HCT116 (cell line): ENCODE measurements at regions not wholly inside any gene's neighbourhood (a gene's known extent, or its start where the extent isn't known, plus 50 kb on each side); places are given as distances from the start of the nearest gene placed in this dataset.

Experiments used
- ATAC-seq: fragments of 200-7000 bp; cut with Tn5 transposase; 2 replicates; pipeline ENCODE4 v1.9.1; 2020; ENCODE audit warnings: mild to moderate bottlenecking, moderate library complexity
- BruUV-seq: library from RNA; stranded (reverse); fragments of 400-500 nt; replicated peaks from 2 replicates; lab custom pipeline; 2021; lab: Mats Ljungman, UMichigan
- CTCF ChIA-PET: fragments of 300-600 bp; sonication (Branson Sonifier 250); formaldehyde crosslinking; loops from one replicate; lab custom pipeline; 2021; ENCODE audit warnings: antibody characterized with exemption; lab: Charles Lee
- POLR2A ChIA-PET: fragments of 300-600, 350-600 bp; sonication (Branson Sonifier 250); formaldehyde crosslinking; loops from one replicate; lab custom pipeline; 2021; ENCODE audit warnings: antibody characterized with exemption; lab: Charles Lee
- RAD21 ChIA-PET, 2 experiments: fragments of 300-600 bp; sonication (Branson Sonifier 250); formaldehyde crosslinking; loops; one replicate each; lab custom pipeline; 2023; ENCODE audit warnings: low total read pairs in 2 of 2; ENCODE audit not compliant: uncharacterized antibody in 2 of 2, unreplicated experiment in 2 of 2, low non-redundant PET in 1 of 2; lab: Charles Lee
- DNase-seq: peaks from one replicate; pipeline ENCODE4 v3.0.0-alpha.2; 2010; ENCODE audit warnings: low read depth, low spot score
- H2AFZ ChIP-seq: fragments of 200-600 bp; shearing (Covaris generic), sonication (generic); 2 replicates; pipeline ENCODE4 v1.6.1; 2017; ENCODE audit warnings: low read depth, mixed run types, mixed read lengths, antibody characterized with exemption, low read length; ENCODE audit not compliant: poor library complexity, severe bottlenecking
- H3K27ac ChIP-seq: 2 replicates; pipeline ENCODE4 v1.5.1; 2012; ENCODE audit warnings: low read depth, low read length
- H3K27me3 ChIP-seq: fragments of 200-600 bp; sonication (generic); 2 replicates; pipeline ENCODE4 v1.6.1; 2016; ENCODE audit warnings: mixed run types, low read length, mixed read lengths; ENCODE audit not compliant: insufficient read depth
- H3K36me3 ChIP-seq, 2 experiments: fragments of 200-500 bp in 1 of 2; fragments of 200-600 bp in 1 of 2; sonication (Bioruptor generic) in 1 of 2; sonication (generic) in 1 of 2; 2 replicates each; pipeline versions ENCODE4 v1.5.1 to v1.6.1; 2014 to 2016; ENCODE audit warnings: low read length in 2 of 2, inconsistent platforms in 1 of 2, mixed read lengths in 1 of 2, mixed run types in 1 of 2; ENCODE audit not compliant: insufficient read depth in 2 of 2, control insufficient read depth in 1 of 2
- H3K4me1 ChIP-seq, 2 experiments: fragments of 200-600 bp in 1 of 2; sonication (generic) in 1 of 2; 2 replicates each; pipeline versions ENCODE4 v1.5.1 to v1.6.1; 2012 to 2017; ENCODE audit warnings: low read length in 2 of 2, inconsistent platforms in 1 of 2, mild to moderate bottlenecking in 1 of 2, mixed read lengths in 1 of 2, mixed run types in 1 of 2, moderate library complexity in 1 of 2; ENCODE audit not compliant: insufficient read depth in 2 of 2, control insufficient read depth in 1 of 2
- H3K4me2 ChIP-seq: fragments of 200-600 bp; sonication (generic); 2 replicates; pipeline ENCODE4 v1.6.1; 2017; ENCODE audit warnings: mixed run types, low read length, mixed read lengths
- H3K4me3 ChIP-seq, 2 experiments: fragments of 200-600 bp in 1 of 2; sonication (generic) in 1 of 2; replicated peaks in 1 of 2; 2 replicates each; pipeline ENCODE4 v1.5.1; 2011 to 2016; ENCODE audit warnings: low read length in 2 of 2, control low read depth in 1 of 2, low read depth in 1 of 2, mild to moderate bottlenecking in 1 of 2, mixed read lengths in 1 of 2, mixed run types in 1 of 2
- H3K79me2 ChIP-seq: fragments of 200-600 bp; sonication (generic); 2 replicates; pipeline ENCODE4 v1.6.1; 2017; ENCODE audit warnings: mild to moderate bottlenecking, mixed run types, low read length, moderate library complexity, mixed read lengths; ENCODE audit not compliant: insufficient read depth
- H3K9ac ChIP-seq: fragments of 200-600 bp; sonication (generic); 2 replicates; pipeline ENCODE4 v1.6.1; 2016; ENCODE audit warnings: low read length, mixed read lengths
- H3K9me2 ChIP-seq: fragments of 200-600 bp; sonication (generic), shearing (Covaris generic); 2 replicates; pipeline ENCODE4 v1.6.1; 2017; ENCODE audit warnings: mixed run types, mild to moderate bottlenecking, moderate library complexity; ENCODE audit not compliant: insufficient read depth
- H3K9me3 ChIP-seq, 2 experiments: fragments of 200-500 bp in 1 of 2; fragments of 200-600 bp in 1 of 2; sonication (Bioruptor generic) in 1 of 2; sonication (generic) in 1 of 2; 2 replicates each; pipeline ENCODE4 v1.6.1; 2014 to 2017; ENCODE audit warnings: low read length in 2 of 2, mixed read lengths in 2 of 2, inconsistent platforms in 1 of 2, low read depth in 1 of 2, mild to moderate bottlenecking in 1 of 2, mixed run types in 1 of 2, moderate library complexity in 1 of 2; ENCODE audit not compliant: control insufficient read depth in 1 of 2, insufficient read depth in 1 of 2
- H4K20me1 ChIP-seq: fragments of 200-600 bp; sonication (generic), shearing (Covaris generic); 2 replicates; pipeline ENCODE4 v1.6.1; 2017; ENCODE audit warnings: mixed run types, mild to moderate bottlenecking, moderate library complexity; ENCODE audit not compliant: insufficient read depth
- ATF3 ChIP-seq: IDR thresholded peaks from 2 replicates; pipeline ENCODE4 v1.6.1; 2012
- CBX3 ChIP-seq: IDR thresholded peaks from 2 replicates; pipeline ENCODE4 v1.6.1; 2012; ENCODE audit warnings: low read depth
- CEBPB ChIP-seq: IDR thresholded peaks from 2 replicates; pipeline ENCODE4 v1.6.1; 2012; ENCODE audit warnings: low read depth
- ELF1 ChIP-seq: IDR thresholded peaks from 2 replicates; pipeline ENCODE4 v1.6.1; 2012; ENCODE audit warnings: low read depth, borderline replicate concordance
- EZH2phosphoT487 ChIP-seq: fragments of 200-600 bp; IDR thresholded peaks from 2 replicates; pipeline ENCODE4 v1.6.1; 2018; ENCODE audit warnings: antibody characterized with exemption, borderline replicate concordance
- FOSL1 ChIP-seq: IDR thresholded peaks from 2 replicates; pipeline ENCODE4 v1.6.1; 2012; ENCODE audit warnings: low read depth
- JUND ChIP-seq: IDR thresholded peaks from 2 replicates; pipeline ENCODE4 v1.6.1; 2012
- POLR2A ChIP-seq: IDR thresholded peaks from 2 replicates; pipeline ENCODE4 v1.7.0; 2011; ENCODE audit warnings: borderline replicate concordance; ENCODE audit not compliant: insufficient read depth, insufficient read length; ENCODE audit errors: extremely low read depth
- POLR2AphosphoS5 ChIP-seq: IDR thresholded peaks from 2 replicates; pipeline ENCODE4 v1.6.1; 2011; ENCODE audit warnings: mild to moderate bottlenecking, low read depth, low read length, moderate library complexity
- YY1 ChIP-seq: IDR thresholded peaks from 2 replicates; pipeline ENCODE4 v1.6.1; 2011; ENCODE audit warnings: low read length, low read depth, moderate library complexity, mild to moderate bottlenecking; ENCODE audit not compliant: insufficient replicate concordance; ENCODE audit errors: extremely low read depth
- ZNF274 ChIP-seq: fragments of 200-500 bp; sonication (Bioruptor generic); IDR thresholded peaks from 2 replicates; pipeline ENCODE4 v1.6.1; 2014; ENCODE audit warnings: mild to moderate bottlenecking, low read depth, low read length, inconsistent platforms
- intact Hi-C: fragments of 100-400 bp; cut with micrococcal nuclease; formaldehyde crosslinking; loops from 2 replicates; pipeline ENCODE4 v1.10.0; 2022
- TF ChIP-seq, protein P1 (sequence below): IDR thresholded peaks from 2 replicates; pipeline ENCODE4 v1.6.1; 2012; ENCODE audit warnings: low read depth
- TF ChIP-seq, protein P2 (sequence below): IDR thresholded peaks from 2 replicates; pipeline ENCODE4 v1.6.1; 2011; ENCODE audit warnings: mild to moderate bottlenecking, low read length, moderate library complexity; ENCODE audit not compliant: insufficient replicate concordance; ENCODE audit errors: extremely low read depth

DNA sequence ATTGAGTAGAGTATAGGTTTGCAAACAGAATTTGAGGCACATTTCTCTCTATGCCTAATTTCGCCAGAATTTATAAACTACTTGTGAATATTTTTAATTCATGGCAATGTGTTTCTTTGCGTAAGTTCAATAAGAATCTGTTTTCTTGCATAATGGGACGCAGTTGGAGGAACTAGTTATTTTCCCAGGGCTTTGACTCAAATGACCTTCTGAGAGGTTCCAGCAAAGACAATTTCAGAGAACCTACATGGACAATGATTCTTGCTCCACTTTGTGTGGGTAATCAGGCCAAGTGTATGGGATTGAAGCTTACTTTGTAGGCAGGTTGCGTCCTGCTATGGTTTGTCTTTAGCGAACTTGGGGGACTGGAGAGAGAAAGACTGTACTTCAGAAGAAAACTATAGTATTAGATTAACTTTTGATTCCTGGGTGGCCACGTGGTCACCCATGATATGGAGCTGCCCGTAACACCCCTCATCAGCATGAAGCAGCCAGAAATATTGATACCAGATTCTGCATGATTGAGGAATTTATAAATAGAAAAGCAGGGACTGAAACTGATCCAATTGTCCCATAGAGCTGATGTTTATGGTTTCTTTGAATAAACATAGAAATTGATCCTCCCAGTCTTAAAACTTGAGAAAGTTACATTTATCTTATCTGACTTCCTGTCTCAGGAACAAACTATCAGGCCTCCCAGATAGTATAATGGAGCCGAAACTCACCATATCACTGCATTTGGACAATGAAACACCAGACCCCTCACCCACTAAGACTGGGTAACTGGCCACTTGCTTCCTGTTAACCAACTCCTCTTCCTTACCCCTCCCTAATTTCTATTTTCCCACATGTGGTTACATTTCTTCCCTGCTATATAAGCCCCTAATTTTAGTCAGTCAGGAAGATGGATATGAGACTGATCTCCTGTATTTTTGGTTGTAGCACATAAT, 815.3 kb upstream of the HS6ST1 start:
- no peaks in the 10 kb centered on the region for H3K9me3 ChIP-seq
- no peak overlapping the region for H3K9ac ChIP-seq
- no peaks in the 10 kb centered on the region for H3K79me2 ChIP-seq
- no peaks in the 10 kb centered on the region for H3K36me3 ChIP-seq
- intact Hi-C loops: no loop called here
- H3K27me3 ChIP-seq: peaks cover 8% of the 10 kb centered on the region; the same call in 1 of the 2 replicates
- no peak overlapping the region for H3K4me3 ChIP-seq
- ATAC-seq: no peak
- no peak for DNase-seq
- RAD21 ChIA-PET: no interaction called here
- no peak overlapping the region for H3K4me2 ChIP-seq
- no peaks in the 10 kb centered on the region for H3K9me2 ChIP-seq
- TF ChIP-seq FOSL1: no peak
- TF ChIP-seq, all 23 proteins: peak for 0
- Histone ChIP-seq H2AFZ (no peak overlapping the region), H4K20me1 (no peaks in the 10 kb centered on the region), H3K4me1 (no peaks in the 10 kb centered on the region), H3K27ac (no peak overlapping the region)
- no TSS peak for BruUV-seq
- POLR2A ChIA-PET: no interaction called here
- CTCF ChIA-PET: no interaction called here

DNA sequence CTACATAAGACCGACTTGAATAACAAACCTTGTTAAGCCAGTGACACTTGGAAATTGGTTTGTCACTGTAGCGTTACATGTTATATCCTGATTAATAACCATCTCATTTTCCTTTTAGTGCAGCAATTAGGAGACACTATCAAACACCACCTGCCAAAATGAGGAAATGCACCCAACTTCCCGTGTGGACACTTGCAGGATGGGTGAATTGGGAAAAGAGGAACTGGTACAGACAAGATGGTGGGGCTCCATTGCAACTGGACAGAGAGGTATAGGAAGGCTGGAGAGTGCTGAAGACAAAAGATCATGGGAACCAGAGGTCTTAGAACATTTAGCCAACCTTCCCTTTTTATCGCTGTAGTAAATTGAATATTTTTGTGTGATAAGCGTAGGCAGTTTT, 816.3 kb upstream of the HS6ST1 start:
- Histone ChIP-seq H3K9me3 (no peaks in the 10 kb centered on the region), H3K4me3 (no peak overlapping the region), H2AFZ (no peak overlapping the region), H3K79me2 (no peaks in the 10 kb centered on the region), H3K9ac (no peak overlapping the region), H3K36me3 (no peaks in the 10 kb centered on the region), H3K4me2 (no peak overlapping the region), H3K4me1 (no peaks in the 10 kb centered on the region), H3K27me3 (peaks cover 8% of the 10 kb centered on the region; the same call in 1 of the 2 replicates), H3K27ac (no peak overlapping the region), H3K9me2 (no peaks in the 10 kb centered on the region; the same call in 1 of the 2 replicates), H4K20me1 (no peaks in the 10 kb centered on the region)
- ATAC-seq (no peak), DNase-seq (no peak)
- CTCF ChIA-PET: no interaction called here
- POLR2A ChIA-PET: no interaction called here
- BruUV-seq: no TSS peak
- RAD21 ChIA-PET: no interaction called here
- intact Hi-C loops: no loop called here
- TF ChIP-seq, protein P1, sequence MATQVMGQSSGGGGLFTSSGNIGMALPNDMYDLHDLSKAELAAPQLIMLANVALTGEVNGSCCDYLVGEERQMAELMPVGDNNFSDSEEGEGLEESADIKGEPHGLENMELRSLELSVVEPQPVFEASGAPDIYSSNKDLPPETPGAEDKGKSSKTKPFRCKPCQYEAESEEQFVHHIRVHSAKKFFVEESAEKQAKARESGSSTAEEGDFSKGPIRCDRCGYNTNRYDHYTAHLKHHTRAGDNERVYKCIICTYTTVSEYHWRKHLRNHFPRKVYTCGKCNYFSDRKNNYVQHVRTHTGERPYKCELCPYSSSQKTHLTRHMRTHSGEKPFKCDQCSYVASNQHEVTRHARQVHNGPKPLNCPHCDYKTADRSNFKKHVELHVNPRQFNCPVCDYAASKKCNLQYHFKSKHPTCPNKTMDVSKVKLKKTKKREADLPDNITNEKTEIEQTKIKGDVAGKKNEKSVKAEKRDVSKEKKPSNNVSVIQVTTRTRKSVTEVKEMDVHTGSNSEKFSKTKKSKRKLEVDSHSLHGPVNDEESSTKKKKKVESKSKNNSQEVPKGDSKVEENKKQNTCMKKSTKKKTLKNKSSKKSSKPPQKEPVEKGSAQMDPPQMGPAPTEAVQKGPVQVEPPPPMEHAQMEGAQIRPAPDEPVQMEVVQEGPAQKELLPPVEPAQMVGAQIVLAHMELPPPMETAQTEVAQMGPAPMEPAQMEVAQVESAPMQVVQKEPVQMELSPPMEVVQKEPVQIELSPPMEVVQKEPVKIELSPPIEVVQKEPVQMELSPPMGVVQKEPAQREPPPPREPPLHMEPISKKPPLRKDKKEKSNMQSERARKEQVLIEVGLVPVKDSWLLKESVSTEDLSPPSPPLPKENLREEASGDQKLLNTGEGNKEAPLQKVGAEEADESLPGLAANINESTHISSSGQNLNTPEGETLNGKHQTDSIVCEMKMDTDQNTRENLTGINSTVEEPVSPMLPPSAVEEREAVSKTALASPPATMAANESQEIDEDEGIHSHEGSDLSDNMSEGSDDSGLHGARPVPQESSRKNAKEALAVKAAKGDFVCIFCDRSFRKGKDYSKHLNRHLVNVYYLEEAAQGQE: no peak
- no peak for TF ChIP-seq CBX3
- no peak for TF ChIP-seq EZH2phosphoT487
- no peak for TF ChIP-seq JUND
- no peak for TF ChIP-seq YY1
- TF ChIP-seq, protein P2, sequence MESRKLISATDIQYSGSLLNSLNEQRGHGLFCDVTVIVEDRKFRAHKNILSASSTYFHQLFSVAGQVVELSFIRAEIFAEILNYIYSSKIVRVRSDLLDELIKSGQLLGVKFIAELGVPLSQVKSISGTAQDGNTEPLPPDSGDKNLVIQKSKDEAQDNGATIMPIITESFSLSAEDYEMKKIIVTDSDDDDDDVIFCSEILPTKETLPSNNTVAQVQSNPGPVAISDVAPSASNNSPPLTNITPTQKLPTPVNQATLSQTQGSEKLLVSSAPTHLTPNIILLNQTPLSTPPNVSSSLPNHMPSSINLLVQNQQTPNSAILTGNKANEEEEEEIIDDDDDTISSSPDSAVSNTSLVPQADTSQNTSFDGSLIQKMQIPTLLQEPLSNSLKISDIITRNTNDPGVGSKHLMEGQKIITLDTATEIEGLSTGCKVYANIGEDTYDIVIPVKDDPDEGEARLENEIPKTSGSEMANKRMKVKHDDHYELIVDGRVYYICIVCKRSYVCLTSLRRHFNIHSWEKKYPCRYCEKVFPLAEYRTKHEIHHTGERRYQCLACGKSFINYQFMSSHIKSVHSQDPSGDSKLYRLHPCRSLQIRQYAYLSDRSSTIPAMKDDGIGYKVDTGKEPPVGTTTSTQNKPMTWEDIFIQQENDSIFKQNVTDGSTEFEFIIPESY: no peak
- TF ChIP-seq ATF3: no peak
- TF ChIP-seq ZNF274: no peak
- TF ChIP-seq CEBPB: no peak
- TF ChIP-seq POLR2A: no peak
- TF ChIP-seq ELF1: no peak
- TF ChIP-seq POLR2AphosphoS5: no peak
